Prostate gland (tissue), 2 donors: ENCODE measurements at regions not wholly inside any gene's neighbourhood (a gene's known extent, or its start where the extent isn't known, plus 50 kb on each side); places are given as distances from the start of the nearest gene placed in this dataset.

Source experiments
- DNase-seq: peaks from one replicate; pipeline ENCODE4 v3.0.0-alpha.2; 2019; ENCODE audit warnings: low spot score
- H3K27ac ChIP-seq, 2 donors: fragments of 200-600 bp; sonication (generic); 2 replicates each; pipeline ENCODE4 v1.5.1; 2017 to 2019
- H3K27me3 ChIP-seq: fragments of 200-600 bp; sonication (generic); replicated peaks from 2 replicates; pipeline ENCODE4 v1.5.1; 2019; ENCODE audit not compliant: insufficient read depth
- H3K36me3 ChIP-seq, 2 donors: fragments of 200-600 bp; sonication (generic); 1 replicate in 1 of 2; 2 replicates in 1 of 2; pipeline versions ENCODE4 v1.5.1 to v1.8.1; 2017 to 2019
- H3K4me1 ChIP-seq: fragments of 200-600 bp; sonication (generic); replicated peaks from 2 replicates; pipeline ENCODE4 v1.5.1; 2019
- H3K4me3 ChIP-seq, 2 donors: fragments of 200-600 bp; sonication (generic); 2 replicates each; pipeline ENCODE4 v1.5.1; 2017 to 2019
- H3K9me3 ChIP-seq: fragments of 200-600 bp; sonication (generic); 2 replicates; pipeline ENCODE4 v1.5.1; 2017
- POLR2A ChIP-seq: fragments of 450-650 bp; IDR thresholded peaks from one replicate; pipeline ENCODE4 v1.6.1; 2016; ENCODE audit warnings: antibody characterized with exemption, mild to moderate bottlenecking
- POLR2AphosphoS5 ChIP-seq: sonication (generic); formaldehyde crosslinking; IDR thresholded peaks from one replicate; pipeline ENCODE4 v1.6.1; 2017; ENCODE audit warnings: antibody characterized with exemption
- WGBS: methylation state at CpG from one replicate; pipeline ENCODE4 v1.1.5; 2018; 5-methylcytosine and 5-hydroxymethylcytosine counted together
- intact Hi-C: fragments of 100-400 bp; cut with DNase I; formaldehyde crosslinking; loops from one replicate; pipeline ENCODE4 v1.14.2; 2022
- TF ChIP-seq, protein P1 (sequence below), 4 experiments: fragments of 200-600 bp in 2 of 4; fragments of 450-650 bp in 2 of 4; sonication (generic) in 2 of 4; IDR thresholded peaks; 1 replicate in 3 of 4; 2 replicates in 1 of 4; pipeline ENCODE4 v1.5.1; 2016 to 2019; ENCODE audit warnings: antibody characterized with exemption in 4 of 4, mild to moderate bottlenecking in 2 of 4, moderate library complexity in 2 of 4

DNA sequence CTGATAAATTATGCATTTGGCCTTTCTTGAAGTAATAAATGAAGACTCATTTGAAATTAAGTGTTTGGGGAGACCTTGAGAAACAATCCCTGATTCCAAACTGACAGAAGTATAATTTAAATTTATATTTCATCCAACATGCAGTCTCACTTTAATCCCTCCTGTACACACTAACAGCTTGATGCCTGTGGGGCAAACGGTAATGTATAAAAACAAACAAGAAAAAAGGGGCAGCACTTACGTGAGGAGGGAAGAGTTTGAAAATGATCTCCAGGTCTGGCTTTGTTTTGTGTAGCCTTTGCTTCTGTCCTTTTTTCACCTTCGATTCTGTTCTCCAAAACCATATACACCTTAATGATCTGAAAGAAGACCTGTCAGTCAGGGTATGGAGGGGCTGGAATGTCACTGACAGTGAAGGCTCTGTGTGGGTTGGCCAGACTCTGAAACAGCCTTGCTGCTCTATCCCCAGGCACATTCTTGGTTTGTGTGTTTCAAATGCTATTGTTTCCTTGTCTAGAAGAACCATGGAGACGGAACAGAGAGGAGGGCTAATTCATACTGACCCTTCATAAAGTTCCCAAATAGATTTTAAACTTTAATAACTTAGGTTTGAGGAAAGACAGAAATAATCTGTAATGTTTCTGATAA, 338.2 kb upstream of the WWC1 start:
- Histone ChIP-seq H3K4me3 (no peak overlapping the region), H3K27me3 (no peaks in the 10 kb centered on the region), H3K27ac (no peak overlapping the region), H3K36me3 (no peaks in the 10 kb centered on the region), H3K9me3 (no peaks in the 10 kb centered on the region), H3K4me1 (no peaks in the 10 kb centered on the region)
- 50% methylated on average over 4 of the region's 4 CpGs for WGBS
- intact Hi-C loops, result no loop called here
- no peak for DNase-seq
- no peak for TF ChIP-seq POLR2AphosphoS5
- TF ChIP-seq, protein P1, sequence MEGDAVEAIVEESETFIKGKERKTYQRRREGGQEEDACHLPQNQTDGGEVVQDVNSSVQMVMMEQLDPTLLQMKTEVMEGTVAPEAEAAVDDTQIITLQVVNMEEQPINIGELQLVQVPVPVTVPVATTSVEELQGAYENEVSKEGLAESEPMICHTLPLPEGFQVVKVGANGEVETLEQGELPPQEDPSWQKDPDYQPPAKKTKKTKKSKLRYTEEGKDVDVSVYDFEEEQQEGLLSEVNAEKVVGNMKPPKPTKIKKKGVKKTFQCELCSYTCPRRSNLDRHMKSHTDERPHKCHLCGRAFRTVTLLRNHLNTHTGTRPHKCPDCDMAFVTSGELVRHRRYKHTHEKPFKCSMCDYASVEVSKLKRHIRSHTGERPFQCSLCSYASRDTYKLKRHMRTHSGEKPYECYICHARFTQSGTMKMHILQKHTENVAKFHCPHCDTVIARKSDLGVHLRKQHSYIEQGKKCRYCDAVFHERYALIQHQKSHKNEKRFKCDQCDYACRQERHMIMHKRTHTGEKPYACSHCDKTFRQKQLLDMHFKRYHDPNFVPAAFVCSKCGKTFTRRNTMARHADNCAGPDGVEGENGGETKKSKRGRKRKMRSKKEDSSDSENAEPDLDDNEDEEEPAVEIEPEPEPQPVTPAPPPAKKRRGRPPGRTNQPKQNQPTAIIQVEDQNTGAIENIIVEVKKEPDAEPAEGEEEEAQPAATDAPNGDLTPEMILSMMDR (IDR thresholded peaks at IDR 0.05), result no peak
- no peak for TF ChIP-seq POLR2A

DNA sequence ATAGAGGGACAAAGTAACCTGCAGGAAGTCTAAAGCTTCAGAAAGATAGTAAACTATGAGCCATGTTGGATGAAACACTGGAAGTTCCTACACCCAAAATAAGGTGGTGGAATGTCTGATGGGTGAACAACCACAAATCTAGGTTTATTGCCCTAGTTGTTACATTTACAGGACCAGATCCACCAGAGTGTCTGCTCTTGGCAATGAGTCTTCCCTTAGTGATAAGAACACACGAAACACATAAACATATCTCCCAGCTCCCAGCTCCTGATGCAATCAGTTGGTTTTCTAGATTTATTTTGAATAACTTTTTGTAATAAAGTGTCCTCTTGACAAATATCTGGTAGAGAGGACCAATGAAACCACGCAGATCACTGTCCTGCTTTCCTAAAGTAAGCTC, 329.7 kb upstream of the WWC1 start:
- intact Hi-C loops, result no loop called here
- no peak overlapping the region for H3K27ac ChIP-seq
- H3K9me3 ChIP-seq, result no peaks in the 10 kb centered on the region
- no peaks in the 10 kb centered on the region for H3K27me3 ChIP-seq
- TF ChIP-seq, protein P1 (IDR thresholded peaks at IDR 0.05), result no peak
- TF ChIP-seq POLR2A, result no peak
- no peak for TF ChIP-seq POLR2AphosphoS5
- DNase-seq, result no peak
- H3K36me3 ChIP-seq, result no peaks in the 10 kb centered on the region
- H3K4me1 ChIP-seq, result no peaks in the 10 kb centered on the region
- H3K4me3 ChIP-seq, result no peak overlapping the region
- 77% methylated on average over 2 of the region's 2 CpGs for WGBS

DNA sequence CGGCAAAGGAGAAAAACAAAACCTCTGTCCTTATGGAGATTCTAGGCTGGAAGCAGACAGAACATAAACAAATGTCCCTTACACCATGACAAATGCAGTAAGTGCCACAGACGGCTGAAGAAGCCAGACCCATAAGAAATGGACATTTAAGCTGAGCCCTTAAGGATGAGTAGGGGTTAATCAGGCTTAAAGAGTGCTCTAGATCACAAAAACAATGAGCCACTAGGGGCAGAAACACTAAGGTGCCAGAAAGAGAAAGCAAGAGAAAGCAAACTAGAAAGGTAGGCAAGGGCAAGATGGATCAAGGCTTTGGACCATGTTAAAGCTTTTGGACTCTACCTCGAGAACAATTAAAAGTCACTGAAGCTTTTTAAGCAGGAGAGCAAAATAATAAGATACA, 326.9 kb upstream of the WWC1 start:
- no peak overlapping the region for H3K27ac ChIP-seq
- TF ChIP-seq POLR2AphosphoS5 (no peak), POLR2A (no peak)
- TF ChIP-seq, protein P1 (IDR thresholded peaks at IDR 0.05), result no peak
- intact Hi-C loops, result no loop called here
- no peaks in the 10 kb centered on the region for H3K27me3 ChIP-seq
- H3K9me3 ChIP-seq, result no peaks in the 10 kb centered on the region
- no peak overlapping the region for H3K4me3 ChIP-seq
- no peaks in the 10 kb centered on the region for H3K36me3 ChIP-seq
- H3K4me1 ChIP-seq, result no peaks in the 10 kb centered on the region
- DNase-seq, result no peak
- 82% methylated on average over 3 of the region's 3 CpGs for WGBS

DNA sequence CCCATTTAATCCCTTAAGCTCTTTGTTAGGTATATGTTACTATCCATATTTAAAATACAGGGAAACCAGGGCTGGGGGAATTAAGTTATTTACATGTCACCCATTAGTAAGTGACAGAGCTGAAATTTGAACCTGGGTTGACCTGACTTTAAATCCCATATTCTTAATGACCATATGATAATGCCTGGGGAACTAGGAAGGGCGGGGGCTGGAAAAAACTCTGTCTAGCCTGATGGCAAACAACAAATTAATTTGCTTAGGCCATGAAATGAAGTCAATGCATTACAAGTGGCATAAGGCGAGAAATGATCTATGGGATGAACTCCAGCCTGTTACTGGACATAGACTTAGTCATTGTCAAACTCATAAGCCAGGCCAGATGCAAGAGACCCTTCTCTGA, 325.7 kb upstream of the WWC1 start:
- Histone ChIP-seq H3K27me3 (no peaks in the 10 kb centered on the region), H3K4me1 (no peaks in the 10 kb centered on the region), H3K9me3 (no peaks in the 10 kb centered on the region), H3K36me3 (no peaks in the 10 kb centered on the region), H3K4me3 (no peak overlapping the region), H3K27ac (no peak overlapping the region)
- TF ChIP-seq, protein P1 (IDR thresholded peaks at IDR 0.05), result no peak
- TF ChIP-seq POLR2A (no peak), POLR2AphosphoS5 (no peak)
- intact Hi-C loops, result no loop called here
- no peak for DNase-seq
- 100% methylated on average over 2 of the region's 2 CpGs for WGBS

DNA sequence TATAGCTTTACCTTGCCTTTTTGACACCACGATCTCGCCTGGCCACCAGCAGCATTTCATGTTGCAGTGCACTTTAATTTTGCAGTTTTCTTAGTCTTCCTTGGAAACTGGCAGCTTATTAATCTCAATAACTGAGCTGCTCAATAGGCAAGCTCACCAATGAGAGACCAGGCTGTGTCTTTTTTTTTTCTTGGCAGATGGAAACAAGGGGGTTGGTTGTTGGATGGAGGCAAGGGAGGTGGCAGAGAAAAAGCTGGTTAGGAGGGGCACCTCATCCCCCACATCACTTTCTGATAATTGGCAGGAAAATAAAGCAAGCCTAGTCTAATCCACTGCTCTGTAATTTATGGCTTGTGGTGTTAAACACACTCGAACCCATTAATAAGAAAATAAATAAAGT, 324.5 kb upstream of the WWC1 start:
- no peak for DNase-seq
- Histone ChIP-seq H3K27me3 (no peaks in the 10 kb centered on the region), H3K4me3 (no peak overlapping the region), H3K9me3 (no peaks in the 10 kb centered on the region), H3K36me3 (no peaks in the 10 kb centered on the region), H3K4me1 (no peaks in the 10 kb centered on the region), H3K27ac (no peak overlapping the region)
- 37% methylated on average over 3 of the region's 3 CpGs for WGBS
- intact Hi-C loops, result no loop called here
- TF ChIP-seq POLR2AphosphoS5, result no peak
- TF ChIP-seq POLR2A, result no peak
- TF ChIP-seq, protein P1 (IDR thresholded peaks at IDR 0.05), result no peak
